CD4-positive, alpha-beta memory T cell (primary cell): ENCODE measurements at regions not wholly inside any gene's neighbourhood (a gene's known extent, or its start where the extent isn't known, plus 50 kb on each side); places are given as distances from the start of the nearest gene placed in this dataset.

Source experiments
- CTCF ChIA-PET: fragments of 350-600 bp; sonication (Branson Sonifier 250); formaldehyde crosslinking; loops from one replicate; lab custom pipeline; 2021; ENCODE audit warnings: inconsistent platforms; ENCODE audit not compliant: partially characterized antibody; lab: Charles Lee
- POLR2A ChIA-PET: fragments of 350-600 bp; sonication (Branson Sonifier 250); formaldehyde crosslinking; loops from one replicate; lab custom pipeline; 2021; ENCODE audit not compliant: partially characterized antibody; lab: Charles Lee
- DNase-seq, 5 donors: peaks; one replicate each; pipeline versions ENCODE4 v3.0.0 to v3.0.0-alpha.2; 2020 to 2022; ENCODE audit warnings: mixed read lengths in 1 of 5
- H3K27ac ChIP-seq: one replicate; pipeline ENCODE4 v1.7.0; 2013; ENCODE audit warnings: low read depth, low read length
- H3K27me3 ChIP-seq: 2 replicates; pipeline ENCODE4 v1.7.0; 2013; ENCODE audit warnings: mild to moderate bottlenecking, low read length, moderate library complexity; ENCODE audit not compliant: insufficient read depth
- H3K36me3 ChIP-seq: 2 replicates; pipeline ENCODE4 v1.7.0; 2013; ENCODE audit warnings: mild to moderate bottlenecking, low read length, moderate library complexity; ENCODE audit not compliant: insufficient read depth
- H3K4me1 ChIP-seq: 2 replicates; pipeline ENCODE4 v1.7.0; 2013; ENCODE audit warnings: mild to moderate bottlenecking, low read length, moderate library complexity; ENCODE audit not compliant: insufficient read depth
- H3K4me3 ChIP-seq, 2 donors: one replicate each; pipeline ENCODE4 v1.7.0; 2013; ENCODE audit warnings: low read length in 2 of 2, mild to moderate bottlenecking in 1 of 2
- H3K9me3 ChIP-seq, 2 donors: one replicate each; pipeline ENCODE4 v1.7.0; 2013; ENCODE audit warnings: low read length in 2 of 2, control low read depth in 1 of 2; ENCODE audit not compliant: control insufficient read depth in 1 of 2
- H3K27ac Mint-ChIP-seq, 7 donors: one replicate each; pipeline ENCODE4 v1.8.0; 2020 to 2021; ENCODE audit warnings: mixed read lengths in 7 of 7, mild to moderate bottlenecking in 6 of 7, inconsistent platforms in 3 of 7, moderate library complexity in 3 of 7
- H3K27me3 Mint-ChIP-seq, 2 donors: one replicate each; pipeline ENCODE4 v1.8.0; 2020 to 2021; ENCODE audit warnings: mixed read lengths in 2 of 2
- H3K36me3 Mint-ChIP-seq, 2 donors: one replicate each; pipeline ENCODE4 v1.8.0; 2020 to 2021; ENCODE audit warnings: mixed read lengths in 2 of 2, inconsistent platforms in 1 of 2, mild to moderate bottlenecking in 1 of 2
- H3K4me1 Mint-ChIP-seq, 4 donors: one replicate each; pipeline ENCODE4 v1.8.0; 2020 to 2021; ENCODE audit warnings: mixed read lengths in 4 of 4, mild to moderate bottlenecking in 1 of 4
- H3K4me3 Mint-ChIP-seq, 8 donors: one replicate each; pipeline ENCODE4 v1.8.0; 2020 to 2021; ENCODE audit warnings: mixed read lengths in 8 of 8, mild to moderate bottlenecking in 7 of 8, moderate library complexity in 6 of 8, inconsistent platforms in 3 of 8
- H3K9me3 Mint-ChIP-seq, 8 donors: one replicate each; pipeline ENCODE4 v1.8.0; 2020 to 2021; ENCODE audit warnings: mixed read lengths in 8 of 8, mild to moderate bottlenecking in 5 of 8, inconsistent platforms in 3 of 8, moderate library complexity in 1 of 8
- intact Hi-C: fragments of 100-400 bp; cut with micrococcal nuclease; formaldehyde crosslinking; loops from one replicate; pipeline ENCODE4 v1.15.1; 2023

GRCh38 chr14:49954171-49954631 is 61.3 kb downstream of the ARF6 start:
- H3K4me1 Mint-ChIP-seq = peaks cover 10 to 30% (median 21%) of the 10 kb centered on the region in 4 donors
- H3K27ac Mint-ChIP-seq = no peak overlapping the region
- H3K27me3 Mint-ChIP-seq = no peaks in the 10 kb centered on the region
- no peaks in the 10 kb centered on the region for H3K36me3 Mint-ChIP-seq
- ChIA-PET CTCF (interaction anchor here (2.9 kb wide), 1 partner anchor 18 kb away, joined by 13 read pairs; no protein-coding TSS in a partner anchor), POLR2A (interaction anchor here (1.2 to 12.8 kb wide), 3 partner anchors 9 to 23 kb away, joined by 3 to 195 read pairs (median 4); no protein-coding TSS in a partner anchor)
- Histone ChIP-seq H3K27ac (no peak overlapping the region), H3K36me3 (no peaks in the 10 kb centered on the region), H3K4me3 (no peak overlapping the region), H3K27me3 (no peaks in the 10 kb centered on the region), H3K9me3 (no peaks in the 10 kb centered on the region), H3K4me1 (peaks cover 15% of the 10 kb centered on the region)
- DNase-seq = no peak
- intact Hi-C loops = no loop called here
- no peaks in the 10 kb centered on the region for H3K9me3 Mint-ChIP-seq
- no peak overlapping the region for H3K4me3 Mint-ChIP-seq

GRCh38 chr14:49955024-49955423 is 62.1 kb downstream of the ARF6 start:
- ChIA-PET POLR2A (interaction anchor here (1.2 to 12.8 kb wide), 2 partner anchors 10 to 18 kb away, joined by 3 to 195 read pairs; no protein-coding TSS in a partner anchor), CTCF (no interaction called here)
- no peaks in the 10 kb centered on the region for H3K9me3 ChIP-seq
- H3K9me3 Mint-ChIP-seq = no peaks in the 10 kb centered on the region
- H3K27me3 Mint-ChIP-seq = no peaks in the 10 kb centered on the region
- H3K36me3 Mint-ChIP-seq = no peaks in the 10 kb centered on the region
- H3K36me3 ChIP-seq = no peaks in the 10 kb centered on the region
- H3K4me3 Mint-ChIP-seq = no peak overlapping the region
- DNase-seq = no peak
- no peak overlapping the region for H3K4me3 ChIP-seq
- no peak overlapping the region for H3K27ac ChIP-seq
- no peak overlapping the region for H3K27ac Mint-ChIP-seq
- H3K4me1 ChIP-seq = peaks cover 22% of the 10 kb centered on the region
- peaks cover 13 to 35% (median 23%) of the 10 kb centered on the region in 4 donors for H3K4me1 Mint-ChIP-seq
- H3K27me3 ChIP-seq = no peaks in the 10 kb centered on the region
- intact Hi-C loops = no loop called here

GRCh38 chr14:49957089-49957852 is 64.4 kb downstream of the ARF6 start:
- H3K9me3 ChIP-seq = no peaks in the 10 kb centered on the region
- no peaks in the 10 kb centered on the region for H3K27me3 Mint-ChIP-seq
- no peaks in the 10 kb centered on the region for H3K36me3 Mint-ChIP-seq
- peaks cover 6 to 14% (median 8%) of the 10 kb centered on the region in 4 donors for H3K4me1 Mint-ChIP-seq
- DNase-seq = no peak
- ChIA-PET POLR2A (interaction anchor here (1.3 to 2.0 kb wide), 2 partner anchors 14 to 64 kb away, joined by 3 to 7 read pairs; partner anchors contain the start of gene ARF6), CTCF (interaction anchor here (0.8 kb wide), 1 partner anchor 17 kb away, joined by 3 read pairs; no protein-coding TSS in a partner anchor)
- no peaks in the 10 kb centered on the region for H3K36me3 ChIP-seq
- H3K4me1 ChIP-seq = peaks cover 15% of the 10 kb centered on the region
- H3K27ac Mint-ChIP-seq = no peak overlapping the region
- H3K4me3 ChIP-seq = no peak overlapping the region
- intact Hi-C loops = no loop called here
- peak overlapping the region in 1 of 8 donors; percentile 37 for H3K4me3 Mint-ChIP-seq
- no peaks in the 10 kb centered on the region for H3K9me3 Mint-ChIP-seq
- H3K27me3 ChIP-seq = no peaks in the 10 kb centered on the region
- H3K27ac ChIP-seq = no peak overlapping the region

GRCh38 chr14:49959822-49960408 is 67.0 kb downstream of the ARF6 start:
- Histone ChIP-seq H3K36me3 (no peaks in the 10 kb centered on the region), H3K27me3 (no peaks in the 10 kb centered on the region), H3K4me1 (peaks cover 15% of the 10 kb centered on the region), H3K4me3 (no peak overlapping the region), H3K27ac (no peak overlapping the region), H3K9me3 (no peaks in the 10 kb centered on the region)
- DNase-seq = peak in 2 of 5 donors; percentile 28 to 45
- peak overlapping the region in 6 of 8 donors; percentile 21 to 64 (median 49) for H3K4me3 Mint-ChIP-seq
- no peaks in the 10 kb centered on the region for H3K27me3 Mint-ChIP-seq
- H3K36me3 Mint-ChIP-seq = no peaks in the 10 kb centered on the region
- ChIA-PET POLR2A (interaction anchor here (1.1 to 1.5 kb wide), 2 partner anchors 11 to 40 kb away, joined by 3 to 11 read pairs; no protein-coding TSS in a partner anchor), CTCF (no interaction called here)
- H3K27ac Mint-ChIP-seq = peak overlapping the region in 4 of 7 donors; percentile 14 to 70 (median 53)
- no peaks in the 10 kb centered on the region for H3K9me3 Mint-ChIP-seq
- intact Hi-C loops = no loop called here
- peaks cover 7 to 15% (median 8%) of the 10 kb centered on the region in 4 donors for H3K4me1 Mint-ChIP-seq

- POLR2A ChIA-PET = interaction anchor here (1.5 kb wide), 1 partner anchor 10 kb away, joined by 11 read pairs; no protein-coding TSS in a partner anchor
Observed at GRCh38 chr14:49960453-49960852, 67.6 kb downstream of the ARF6 start.

GRCh38 chr14:49961270-49962222 is 68.7 kb downstream of the ARF6 start:
- H3K9me3 ChIP-seq = no peaks in the 10 kb centered on the region
- intact Hi-C loops = no loop called here
- no peak overlapping the region for H3K4me3 ChIP-seq
- no peak overlapping the region for H3K27ac ChIP-seq
- H3K4me1 Mint-ChIP-seq = peaks cover 7 to 17% (median 9%) of the 10 kb centered on the region in 4 donors
- peak overlapping the region in 3 of 7 donors; percentile 23 to 90 (median 36) for H3K27ac Mint-ChIP-seq
- no peak overlapping the region for H3K4me3 Mint-ChIP-seq
- H3K36me3 ChIP-seq = no peaks in the 10 kb centered on the region
- peaks cover 15% of the 10 kb centered on the region for H3K4me1 ChIP-seq
- H3K27me3 ChIP-seq = no peaks in the 10 kb centered on the region
- H3K27me3 Mint-ChIP-seq = no peaks in the 10 kb centered on the region
- CTCF ChIA-PET = interaction anchor here (1.3 to 1.8 kb wide), 3 partner anchors 9 to 82 kb away, joined by 3 to 7 read pairs (median 5); no protein-coding TSS in a partner anchor
- DNase-seq = no peak
- H3K36me3 Mint-ChIP-seq = no peaks in the 10 kb centered on the region
- no peaks in the 10 kb centered on the region for H3K9me3 Mint-ChIP-seq
- POLR2A ChIA-PET = interaction anchor here (1.9 to 2.7 kb wide), 2 partner anchors 11 to 16 kb away, joined by 6 to 8 read pairs; no protein-coding TSS in a partner anchor

More at GRCh38 chr14:49960453-49960852, 67.6 kb downstream of the ARF6 start:
- CTCF ChIA-PET = interaction anchor here (1.3 to 1.8 kb wide), 2 partner anchors 10 to 14 kb away, joined by 3 to 7 read pairs; no protein-coding TSS in a partner anchor
- Mint-ChIP-seq H3K36me3 (no peaks in the 10 kb centered on the region), H3K4me1 (peaks cover 7 to 17% (median 8%) of the 10 kb centered on the region in 4 donors), H3K27me3 (no peaks in the 10 kb centered on the region), H3K4me3 (no peak overlapping the region), H3K9me3 (no peaks in the 10 kb centered on the region), H3K27ac (peak overlapping the region in 1 of 7 donors; percentile 54)
- H3K27ac ChIP-seq = no peak overlapping the region
- H3K36me3 ChIP-seq = no peaks in the 10 kb centered on the region
- no peak overlapping the region for H3K4me3 ChIP-seq
- DNase-seq = no peak
- no peaks in the 10 kb centered on the region for H3K9me3 ChIP-seq
- peaks cover 15% of the 10 kb centered on the region for H3K4me1 ChIP-seq
- intact Hi-C loops = no loop called here
- no peaks in the 10 kb centered on the region for H3K27me3 ChIP-seq
